Endometrium (tissue), 2 donors: ENCODE measurements at regions not wholly inside any gene's neighbourhood (a gene's known extent, or its start where the extent isn't known, plus 50 kb on each side); places are given as distances from the start of the nearest gene placed in this dataset.
"Not testable (repeated sequence)": the region's sequence is repeated elsewhere in the genome, so short reads cannot be mapped to it uniquely, and the experiment has no call there.

Experiments used
- FAIRE-seq: peaks from 2 replicates; lab custom pipeline; 2012; peaks lifted over from hg19 to GRCh38; lab: Jason Lieb, UNC
- donor health status: control.
- donor health status: control.

- FAIRE-seq = no peak
Observed at GRCh38 chr19:27744926-27745768, 1467.8 kb downstream of the UQCRFS1 start.

- no peak for FAIRE-seq
Observed at GRCh38 chr19:27742041-27742440, 1470.9 kb downstream of the UQCRFS1 start.

GRCh38 chr19:27741236-27741635, 1471.7 kb downstream of the UQCRFS1 start:
- no peak for FAIRE-seq

- no peak for FAIRE-seq
Observed at GRCh38 chr19:27740396-27740795, 1472.6 kb downstream of the UQCRFS1 start.

- no peak for FAIRE-seq
Observed at GRCh38 chr19:27738569-27739193, 1474.3 kb downstream of the UQCRFS1 start.

- FAIRE-seq = no peak
Observed at GRCh38 chr19:27736225-27736624, 1476.7 kb downstream of the UQCRFS1 start.

GRCh38 chr19:27735314-27735713, 1477.6 kb downstream of the UQCRFS1 start:
- no peak for FAIRE-seq

- no peak for FAIRE-seq
Observed at GRCh38 chr19:27734496-27735220, 1478.3 kb downstream of the UQCRFS1 start.

- FAIRE-seq = no peak
Observed at GRCh38 chr19:27733551-27734266, 1479.2 kb downstream of the UQCRFS1 start.

- FAIRE-seq = no peak
Observed at GRCh38 chr19:27729332-27729731, 1483.6 kb downstream of the UQCRFS1 start.

GRCh38 chr19:27722625-27723024, 1490.3 kb downstream of the UQCRFS1 start:
- FAIRE-seq = no peak

GRCh38 chr19:27720155-27720554, 1492.8 kb downstream of the UQCRFS1 start:
- FAIRE-seq = no peak

GRCh38 chr19:27719034-27719433, 1493.9 kb downstream of the UQCRFS1 start:
- FAIRE-seq = no peak

GRCh38 chr19:27718234-27718633, 1494.7 kb downstream of the UQCRFS1 start:
- FAIRE-seq = no peak

GRCh38 chr19:27717825-27718224, 1495.1 kb downstream of the UQCRFS1 start:
- no peak for FAIRE-seq

- no peak for FAIRE-seq
Observed at GRCh38 chr19:27716922-27717321, 1496.0 kb downstream of the UQCRFS1 start.

- no peak for FAIRE-seq
Observed at GRCh38 chr19:27714857-27715256, 1498.1 kb downstream of the UQCRFS1 start.

- no peak for FAIRE-seq
Observed at GRCh38 chr19:27709496-27709895, 1503.5 kb downstream of the UQCRFS1 start.

- FAIRE-seq = not testable (repeated sequence)
Observed at GRCh38 chr19:27708986-27709385, 1504.0 kb downstream of the UQCRFS1 start.

GRCh38 chr19:27707026-27707425, 1505.9 kb downstream of the UQCRFS1 start:
- FAIRE-seq = not testable (repeated sequence)

- FAIRE-seq = no peak
Observed at GRCh38 chr19:27705896-27706295, 1507.1 kb downstream of the UQCRFS1 start.

- no peak for FAIRE-seq
Observed at GRCh38 chr19:27694361-27695055, 1518.4 kb downstream of the UQCRFS1 start.
